ENCODE measurements at regions not wholly inside any gene's neighbourhood (a gene's known extent, or its start where the extent isn't known, plus 50 kb on each side); places are given as distances from the start of the nearest gene placed in this dataset.

- Histone ChIP-seq H2BK15ac (ENCODE audit: low read length) (no peak overlapping the region), H3K56ac (replicated peaks; ENCODE audit: insufficient read length, low read depth, low read length) (no peak overlapping the region), H4K5ac (ENCODE audit: insufficient read length, low read depth, low read length) (no peak overlapping the region), H2BK12ac (ENCODE audit: low read depth, low read length) (no peak overlapping the region), H2BK120ac (replicated peaks; ENCODE audit: low read depth, low read length) (no peak overlapping the region), H3K79me2 (ENCODE audit: control insufficient read depth in 1 of 2, insufficient read depth in 2 of 2, low read length in 2 of 2) (no peaks in the 10 kb centered on the region), H3K79me1 (ENCODE audit: low read depth, low read length) (no peaks in the 10 kb centered on the region), H3K9me3 (ENCODE audit: insufficient read depth in 2 of 2, low read depth in 1 of 2, low read length in 1 of 2) (no peaks in the 10 kb centered on the region), H4K91ac (replicated peaks; ENCODE audit: insufficient read length, low read length) (no peak overlapping the region), H3K9ac (replicated peaks in 1 of 4; ENCODE audit: extremely low read depth in 1 of 4, low read depth in 3 of 4, low read length in 3 of 4) (no peak overlapping the region), H2AFZ (ENCODE audit: low read length) (no peak overlapping the region), H3K4me2 (ENCODE audit: insufficient read depth in 1 of 2, low read depth in 2 of 2, low read length in 2 of 2) (no peak overlapping the region), H3K23ac (ENCODE audit: insufficient read length) (no peak overlapping the region), H3K27me3 (replicated peaks in 1 of 4; ENCODE audit: control insufficient read depth in 3 of 4, extremely low read depth in 1 of 4, insufficient read depth in 3 of 4, low read length in 3 of 4) (no peaks in the 10 kb centered on the region), H3K4me3 (ENCODE audit: extremely low read depth in 1 of 4, insufficient read depth in 2 of 4, low read depth in 3 of 4, low read length in 4 of 4) (no peak overlapping the region), H4K20me1 (replicated peaks in 1 of 2; ENCODE audit: control insufficient read depth in 1 of 2, insufficient read depth in 2 of 2, low read length in 2 of 2) (no peaks in the 10 kb centered on the region), H3K23me2 (ENCODE audit: low read depth, low read length) (no peaks in the 10 kb centered on the region), H3K36me3 (ENCODE audit: control insufficient read depth in 2 of 4, insufficient read depth in 4 of 4, low read length in 3 of 4) (no peaks in the 10 kb centered on the region), H2BK5ac (ENCODE audit: low read depth, low read length) (no peak overlapping the region), H3K18ac (ENCODE audit: extremely low read depth, low read length) (no peak overlapping the region), H2BK20ac (ENCODE audit: low read length) (no peak overlapping the region), H2AK5ac (ENCODE audit: low read depth, low read length) (no peak overlapping the region), H4K8ac (ENCODE audit: extremely low read depth, insufficient read depth, low read length) (no peak overlapping the region), H3K27ac (ENCODE audit: low read depth, low read length) (no peak overlapping the region), H3K4ac (replicated peaks; ENCODE audit: insufficient read length, low read depth, low read length) (no peak overlapping the region), H3K14ac (ENCODE audit: insufficient read length) (no peak overlapping the region), H3K4me1 (replicated peaks in 1 of 4; ENCODE audit: control insufficient read depth in 3 of 4, insufficient read depth in 4 of 4, low read length in 3 of 4) (peaks cover 0 to 3% (median 1%) of the 10 kb centered on the region in 4 experiments; a peak in 1 of 7 replicates)
- no peak for FAIRE-seq
- no peak for TF ChIP-seq E2F6 (IDR thresholded peaks at IDR 0.05)
- TF ChIP-seq ATF3 (IDR thresholded peaks at IDR 0.05; ENCODE audit: insufficient read depth, low read depth, low read length): no peak
- no peak for TF ChIP-seq CHD1 (IDR thresholded peaks at IDR 0.05; ENCODE audit: low read depth, low read length)
- TF ChIP-seq POLR2AphosphoS5 (IDR thresholded peaks at IDR 0.05; ENCODE audit: low read depth, low read length): no peak
- TF ChIP-seq CBX5 (IDR thresholded peaks at IDR 0.05; ENCODE audit: low read depth, low read length): no peak
- TF ChIP-seq CREB1 (IDR thresholded peaks at IDR 0.05): no peak
- no peak for TF ChIP-seq USF2 (IDR thresholded peaks at IDR 0.05; ENCODE audit: low read length)
- TF ChIP-seq POU5F1 (IDR thresholded peaks at IDR 0.05; ENCODE audit: low read depth, low read length): no peak
- no peak for DNase-seq (ENCODE audit: low read depth in 1 of 2, low spot score in 2 of 2)
- POLR2A ChIA-PET (ENCODE audit: partially characterized antibody): no interaction called here
- CTCF ChIA-PET (ENCODE audit: partially characterized antibody): no interaction called here
Observed at GRCh38 chr5:100252944-100253343, 282.2 kb upstream of the FAM174A start.

All from H1 (cell line).